Mesendoderm (in vitro differentiated cells): ENCODE measurements at regions not wholly inside any gene's neighbourhood (a gene's known extent, or its start where the extent isn't known, plus 50 kb on each side); places are given as distances from the start of the nearest gene placed in this dataset.
"Not testable (repeated sequence)": the region's sequence is repeated elsewhere in the genome, so short reads cannot be mapped to it uniquely, and the experiment has no call there.

Experiments
- DNase-seq: peaks from one replicate; pipeline ENCODE4 v3.0.0; 2013
- H2AK5ac ChIP-seq: 2 replicates; pipeline ENCODE4 v1.6.1; 2013; ENCODE audit warnings: low read length, inconsistent platforms
- H2BK120ac ChIP-seq: 2 replicates; pipeline ENCODE4 v1.6.1; 2013; ENCODE audit warnings: low read depth, mild to moderate bottlenecking, low read length, moderate library complexity, mixed read lengths
- H2BK15ac ChIP-seq: replicated peaks from 2 replicates; pipeline ENCODE4 v1.6.1; 2013; ENCODE audit warnings: low read depth, mild to moderate bottlenecking, moderate library complexity
- H2BK5ac ChIP-seq: 2 replicates; pipeline ENCODE4 v1.6.1; 2013; ENCODE audit warnings: low read length, inconsistent platforms
- H3K18ac ChIP-seq: 2 replicates; pipeline ENCODE4 v1.6.1; 2013; ENCODE audit warnings: mild to moderate bottlenecking, low read length, mixed read lengths
- H3K23ac ChIP-seq: one replicate; pipeline ENCODE4 v1.6.1; 2013; ENCODE audit warnings: low read length
- H3K27ac ChIP-seq: 2 replicates; pipeline ENCODE4 v1.5.1; 2013; ENCODE audit warnings: low read depth, mild to moderate bottlenecking, inconsistent platforms, low read length, moderate library complexity
- H3K27me3 ChIP-seq: 2 replicates; pipeline ENCODE4 v1.6.1; 2013; ENCODE audit warnings: low read length, control low read depth, mild to moderate bottlenecking, inconsistent platforms; ENCODE audit not compliant: insufficient read depth, poor library complexity
- H3K36me3 ChIP-seq: 2 replicates; pipeline ENCODE4 v1.6.1; 2013; ENCODE audit warnings: low read length, inconsistent platforms; ENCODE audit not compliant: control insufficient read depth, insufficient read depth
- H3K4ac ChIP-seq: one replicate; pipeline ENCODE4 v1.6.1; 2013; ENCODE audit warnings: low read depth, mild to moderate bottlenecking, low read length, moderate library complexity
- H3K4me1 ChIP-seq: 2 replicates; pipeline ENCODE4 v1.6.1; 2013; ENCODE audit warnings: low read depth, low read length, inconsistent platforms; ENCODE audit not compliant: control insufficient read depth
- H3K4me2 ChIP-seq: 2 replicates; pipeline ENCODE4 v1.6.1; 2013; ENCODE audit warnings: low read length
- H3K4me3 ChIP-seq: 2 replicates; pipeline ENCODE4 v1.5.1; 2013; ENCODE audit warnings: mild to moderate bottlenecking, low read length
- H3K56ac ChIP-seq: one replicate; pipeline ENCODE4 v1.6.1; 2013; ENCODE audit warnings: low read length
- H3K79me1 ChIP-seq: 2 replicates; pipeline ENCODE4 v1.6.1; 2013; ENCODE audit warnings: low read length, inconsistent platforms
- H3K79me2 ChIP-seq: 2 replicates; pipeline ENCODE4 v1.6.1; 2013; ENCODE audit warnings: mild to moderate bottlenecking, low read length; ENCODE audit not compliant: control insufficient read depth, insufficient read depth
- H3K9ac ChIP-seq: 2 replicates; pipeline ENCODE4 v1.6.1; 2013; ENCODE audit warnings: low read length, inconsistent platforms
- H4K5ac ChIP-seq: one replicate; pipeline ENCODE4 v1.6.1; 2013; ENCODE audit warnings: low read length
- H4K8ac ChIP-seq: one replicate; pipeline ENCODE4 v1.6.1; 2013; ENCODE audit warnings: low read depth, mild to moderate bottlenecking, control low read depth, low read length, moderate library complexity
- WGBS: extraction: QIAGEN DNeasy Blood & Tissue Kit; methylation state at CpG from one replicate; pipeline ENCODE4 v1.1.7; 2013; ENCODE audit warnings: low lambda C conversion rate, missing lambda C conversion rate; ENCODE audit not compliant: insufficient coverage; ENCODE audit errors: extremely low coverage; 5-methylcytosine and 5-hydroxymethylcytosine counted together

- H4K8ac ChIP-seq, H2BK5ac ChIP-seq, H3K27me3 ChIP-seq, H3K18ac ChIP-seq, H3K9ac ChIP-seq, H3K4ac ChIP-seq, H3K4me2 ChIP-seq, H3K23ac ChIP-seq, H3K27ac ChIP-seq, H2BK15ac ChIP-seq, DNase-seq, H3K79me2 ChIP-seq, H2AK5ac ChIP-seq, H3K4me1 ChIP-seq, H2BK120ac ChIP-seq, H3K79me1 ChIP-seq, H3K56ac ChIP-seq, H3K4me3 ChIP-seq, H3K36me3 ChIP-seq, H4K5ac ChIP-seq: not testable (repeated sequence)
- WGBS = no CpG with 5 or more reads among the region's 39 CpGs
Measured at GRCh38 chr18:64725657-64726056, 576.8 kb upstream of the LINC00305 start.

- Histone ChIP-seq H2BK5ac (no peak overlapping the region), H3K4me3 (no peak overlapping the region), H3K27ac (no peak overlapping the region), H2BK15ac (no peak overlapping the region), H3K79me2 (no peaks in the 10 kb centered on the region), H3K23ac (no peak overlapping the region), H3K56ac (no peak overlapping the region), H4K8ac (no peak overlapping the region), H2BK120ac (no peak overlapping the region), H3K9ac (no peak overlapping the region), H2AK5ac (no peak overlapping the region), H4K5ac (no peak overlapping the region), H3K4ac (no peak overlapping the region), H3K18ac (no peak overlapping the region), H3K27me3 (no peaks in the 10 kb centered on the region), H3K4me2 (no peak overlapping the region), H3K36me3 (no peaks in the 10 kb centered on the region), H3K4me1 (no peaks in the 10 kb centered on the region), H3K79me1 (no peaks in the 10 kb centered on the region)
- no CpG with 5 or more reads among the region's 19 CpGs for WGBS
- DNase-seq = peak; percentile 1
Measured at GRCh38 chr18:64720781-64721464, 572.0 kb upstream of the LINC00305 start.

- no peak overlapping the region for H3K27ac ChIP-seq
- no peak overlapping the region for H2BK5ac ChIP-seq
- no peak overlapping the region for H3K4me3 ChIP-seq
- no peak overlapping the region for H3K56ac ChIP-seq
- no peak overlapping the region for H3K18ac ChIP-seq
- no peaks in the 10 kb centered on the region for H3K79me1 ChIP-seq
- no peaks in the 10 kb centered on the region for H3K79me2 ChIP-seq
- H2AK5ac ChIP-seq = no peak overlapping the region
- H4K5ac ChIP-seq = no peak overlapping the region
- WGBS = no CpG with 5 or more reads among the region's 6 CpGs
- no peak overlapping the region for H3K9ac ChIP-seq
- H2BK15ac ChIP-seq = no peak overlapping the region
- H3K4me1 ChIP-seq = no peaks in the 10 kb centered on the region
- H3K27me3 ChIP-seq = no peaks in the 10 kb centered on the region
- no peak for DNase-seq
- no peak overlapping the region for H3K4ac ChIP-seq
- H3K23ac ChIP-seq = no peak overlapping the region
- H4K8ac ChIP-seq = no peak overlapping the region
- no peak overlapping the region for H3K4me2 ChIP-seq
- H3K36me3 ChIP-seq = no peaks in the 10 kb centered on the region
- H2BK120ac ChIP-seq = no peak overlapping the region
Measured at GRCh38 chr18:64718808-64719207, 569.9 kb upstream of the LINC00305 start.

- Histone ChIP-seq H3K27ac (no peak overlapping the region), H3K79me1 (no peaks in the 10 kb centered on the region), H3K9ac (no peak overlapping the region), H3K79me2 (no peaks in the 10 kb centered on the region), H3K56ac (no peak overlapping the region), H3K27me3 (no peaks in the 10 kb centered on the region), H3K36me3 (no peaks in the 10 kb centered on the region), H3K4ac (no peak overlapping the region), H3K4me1 (no peaks in the 10 kb centered on the region), H4K5ac (no peak overlapping the region), H3K4me3 (no peak overlapping the region), H4K8ac (no peak overlapping the region), H2BK5ac (no peak overlapping the region), H2BK120ac (no peak overlapping the region), H3K23ac (no peak overlapping the region), H2BK15ac (no peak overlapping the region), H3K18ac (no peak overlapping the region), H2AK5ac (no peak overlapping the region), H3K4me2 (no peak overlapping the region)
- peak; percentile 33 for DNase-seq
- WGBS = no CpG with 5 or more reads among the region's 2 CpGs
Measured at GRCh38 chr18:64717026-64717425, 568.1 kb upstream of the LINC00305 start.

GRCh38 chr18:64714086-64714485 lies 565.2 kb upstream of the LINC00305 start:
- no peaks in the 10 kb centered on the region for H3K4me1 ChIP-seq
- no peak overlapping the region for H2AK5ac ChIP-seq
- no peak for DNase-seq
- H3K4ac ChIP-seq = no peak overlapping the region
- H3K27me3 ChIP-seq = no peaks in the 10 kb centered on the region
- no peaks in the 10 kb centered on the region for H3K36me3 ChIP-seq
- H3K56ac ChIP-seq = no peak overlapping the region
- H3K23ac ChIP-seq = no peak overlapping the region
- H3K9ac ChIP-seq = no peak overlapping the region
- no peak overlapping the region for H2BK120ac ChIP-seq
- H3K18ac ChIP-seq = no peak overlapping the region
- H3K27ac ChIP-seq = no peak overlapping the region
- H3K4me2 ChIP-seq = no peak overlapping the region
- H2BK5ac ChIP-seq = no peak overlapping the region
- H4K8ac ChIP-seq = no peak overlapping the region
- no peaks in the 10 kb centered on the region for H3K79me1 ChIP-seq
- no peak overlapping the region for H3K4me3 ChIP-seq
- no peak overlapping the region for H2BK15ac ChIP-seq
- no peaks in the 10 kb centered on the region for H3K79me2 ChIP-seq
- no peak overlapping the region for H4K5ac ChIP-seq

GRCh38 chr18:64713284-64713683 lies 564.4 kb upstream of the LINC00305 start:
- Histone ChIP-seq H3K4me1 (no peaks in the 10 kb centered on the region), H3K4me2 (no peak overlapping the region), H3K9ac (no peak overlapping the region), H3K27ac (no peak overlapping the region), H2AK5ac (no peak overlapping the region), H4K5ac (no peak overlapping the region), H3K79me1 (no peaks in the 10 kb centered on the region), H3K56ac (no peak overlapping the region), H2BK15ac (no peak overlapping the region), H3K79me2 (no peaks in the 10 kb centered on the region), H2BK120ac (no peak overlapping the region), H3K23ac (no peak overlapping the region), H2BK5ac (no peak overlapping the region), H3K18ac (no peak overlapping the region), H4K8ac (no peak overlapping the region), H3K4ac (no peak overlapping the region), H3K36me3 (no peaks in the 10 kb centered on the region), H3K27me3 (no peaks in the 10 kb centered on the region), H3K4me3 (no peak overlapping the region)
- no peak for DNase-seq
- WGBS = no CpG with 5 or more reads among the region's 2 CpGs
